PC-3 (cell line): ENCODE measurements at regions not wholly inside any gene's neighbourhood (a gene's known extent, or its start where the extent isn't known, plus 50 kb on each side); places are given as distances from the start of the nearest gene placed in this dataset.

Experiments
- CTCF ChIP-seq: fragments of 300-600 bp; sonication (generic); conservative IDR thresholded peaks from 2 replicates; pipeline ENCODE4 v1.5.1; 2017; ENCODE audit warnings: antibody characterized with exemption, low read depth, mild to moderate bottlenecking, low read length
- EZH2 ChIP-seq: fragments of 300-600 bp; sonication (generic); IDR thresholded peaks from one replicate; pipeline ENCODE4 v1.6.1; 2017; ENCODE audit warnings: antibody characterized with exemption, mild to moderate bottlenecking, low read length; ENCODE audit not compliant: unreplicated experiment

GRCh38 chr7:36006636-36007229 is 146.3 kb upstream of the EEPD1 start:
- no peak for TF ChIP-seq CTCF
- no peak for TF ChIP-seq EZH2
